Mammary epithelial cell (primary cell): ENCODE measurements at regions not wholly inside any gene's neighbourhood (a gene's known extent, or its start where the extent isn't known, plus 50 kb on each side); places are given as distances from the start of the nearest gene placed in this dataset.

ENCODE experiments used
- CTCF ChIP-seq, 2 donors: IDR thresholded peaks in 1 of 2; conservative IDR thresholded peaks in 1 of 2; 2 replicates each; pipeline ENCODE4 v1.5.1; 2011 to 2012; ENCODE audit warnings: inconsistent platforms in 2 of 2, low read length in 2 of 2, mild to moderate bottlenecking in 2 of 2, control low read depth in 1 of 2, low read depth in 1 of 2; ENCODE audit not compliant: insufficient read depth in 1 of 2; ENCODE audit errors: extremely low read depth in 1 of 2
- EZH2 ChIP-seq: IDR thresholded peaks from 2 replicates; pipeline ENCODE4 v1.6.1; 2012; ENCODE audit warnings: low read length, inconsistent platforms, borderline replicate concordance

GRCh38 chr1:201686714-201687455 lies 142.1 kb upstream of the IPO9 start:
- no peak for TF ChIP-seq CTCF (conservative IDR thresholded peaks at IDR 0.05 in 1 of 2, IDR thresholded peaks at IDR 0.05 in 1 of 2; ENCODE audit: extremely low read depth in 1 of 2, insufficient read depth in 1 of 2, low read depth in 1 of 2, low read length in 2 of 2)
- no peak for TF ChIP-seq EZH2
